ENCODE measurements at regions not wholly inside any gene's neighbourhood (a gene's known extent, or its start where the extent isn't known, plus 50 kb on each side); places are given as distances from the start of the nearest gene placed in this dataset.

DNA sequence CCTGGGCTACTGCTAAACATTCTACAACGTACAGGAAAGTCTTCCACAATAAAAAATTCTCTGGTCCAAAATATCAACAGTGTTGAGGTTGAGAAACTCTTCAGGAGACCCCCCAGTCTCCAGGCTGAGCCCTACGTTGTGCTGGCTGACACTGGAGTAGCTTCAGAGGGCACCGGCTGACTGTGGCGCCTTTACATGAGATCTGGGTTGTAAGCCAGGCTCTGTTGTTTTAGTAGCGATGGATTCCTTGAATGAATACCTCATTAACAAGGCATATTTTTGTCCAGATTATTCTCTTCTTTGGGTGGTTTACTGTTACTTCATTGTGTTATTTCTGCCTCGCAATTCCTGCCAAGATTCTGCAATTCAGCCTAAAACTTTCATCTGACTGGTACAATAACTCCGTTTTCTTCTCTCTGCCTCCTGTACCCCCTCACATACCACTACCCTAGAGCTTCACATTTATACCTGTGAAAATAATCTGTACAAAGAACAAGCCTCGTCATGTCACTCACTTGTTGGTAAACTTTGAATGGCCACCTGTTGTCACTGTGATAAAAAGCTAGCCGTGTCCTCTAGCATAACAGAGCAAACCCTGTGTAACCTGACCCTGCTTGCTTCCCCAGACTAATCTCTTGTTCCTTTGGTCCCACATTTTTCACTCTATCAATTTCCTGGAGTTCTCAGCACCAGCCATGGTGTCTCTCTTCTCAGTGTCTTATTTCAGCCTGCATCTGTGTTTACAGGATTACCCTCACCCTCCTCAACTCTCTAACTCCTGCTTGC lies 1476.1 kb upstream of the TENM3 start:
- no peak for ATAC-seq
- no peak overlapping the region for H3K4me3 ChIP-seq
- ChIA-PET POLR2A (no interaction called here), SMC1A (ENCODE audit: uncharacterized antibody, unreplicated experiment) (no interaction called here), RAD21 (ENCODE audit: unreplicated experiment) (no interaction called here), CTCF (interaction anchor here (0.9 kb wide), 1 partner anchor 102 kb away, joined by 3 read pairs; no protein-coding TSS in a partner anchor)
- WGBS (ENCODE audit: insufficient coverage, insufficient replicate concordance, low lambda C conversion rate, missing lambda C conversion rate) = 20% methylated on average over 9 of the region's 9 CpGs
- no peak overlapping the region for H2AFZ ChIP-seq (ENCODE audit: control insufficient read depth, low read depth, low read length)
- no peak overlapping the region for H3K4me2 ChIP-seq (ENCODE audit: control insufficient read depth, insufficient read depth)
- no peak for DNase-seq (ENCODE audit: low read depth, low spot score)
- H3K27ac ChIP-seq (ENCODE audit: control insufficient read depth, insufficient read depth) = no peak overlapping the region
- in situ Hi-C loops (cut with MboI) (no loop called here), intact Hi-C loops (cut with micrococcal nuclease; ENCODE audit: unreplicated experiment) (no loop called here)
- BruUV-seq (replicated peaks) = no TSS peak
- FAIRE-seq = no peak
- H3K9ac ChIP-seq (ENCODE audit: control insufficient read depth, insufficient read depth, low read length) = no peak overlapping the region
- no peaks in the 10 kb centered on the region for H3K79me2 ChIP-seq (ENCODE audit: control insufficient read depth, insufficient read depth, low read length)
- no peaks in the 10 kb centered on the region for H3K27me3 ChIP-seq (replicated peaks in 1 of 2; ENCODE audit: control insufficient read depth in 2 of 2, insufficient read depth in 2 of 2, low read length in 1 of 2)
- no peaks in the 10 kb centered on the region for H3K4me1 ChIP-seq (ENCODE audit: control insufficient read depth, insufficient read depth, low read length)
- H3K36me3 ChIP-seq (ENCODE audit: control insufficient read depth in 2 of 2, insufficient read depth in 2 of 2, low read length in 1 of 2) = no peaks in the 10 kb centered on the region
- H4K20me1 ChIP-seq (ENCODE audit: control insufficient read depth, insufficient read depth) = no peaks in the 10 kb centered on the region
- no peaks in the 10 kb centered on the region for H3K9me3 ChIP-seq (replicated peaks; ENCODE audit: control insufficient read depth, insufficient read depth, low read length)
- TF ChIP-seq MEF2A (IDR thresholded peaks at IDR 0.05; ENCODE audit: insufficient read depth, low read depth, low read length) (no peak), YY1 (IDR thresholded peaks at IDR 0.05; ENCODE audit: low read depth, low read length) (no peak), EGR1 (IDR thresholded peaks at IDR 0.05; ENCODE audit: borderline replicate concordance in 1 of 2, low read depth in 2 of 2, low read length in 2 of 2) (no peak), ETV6 (conservative IDR thresholded peaks at IDR 0.05 in 1 of 2, IDR thresholded peaks at IDR 0.05 in 1 of 2; ENCODE audit: borderline replicate concordance in 1 of 2, low read depth in 1 of 2) (no peak), KAT2A (conservative IDR thresholded peaks at IDR 0.05; ENCODE audit: control insufficient read depth, low read depth, low read length) (no peak)
- TF ChIP-seq, protein P1, sequence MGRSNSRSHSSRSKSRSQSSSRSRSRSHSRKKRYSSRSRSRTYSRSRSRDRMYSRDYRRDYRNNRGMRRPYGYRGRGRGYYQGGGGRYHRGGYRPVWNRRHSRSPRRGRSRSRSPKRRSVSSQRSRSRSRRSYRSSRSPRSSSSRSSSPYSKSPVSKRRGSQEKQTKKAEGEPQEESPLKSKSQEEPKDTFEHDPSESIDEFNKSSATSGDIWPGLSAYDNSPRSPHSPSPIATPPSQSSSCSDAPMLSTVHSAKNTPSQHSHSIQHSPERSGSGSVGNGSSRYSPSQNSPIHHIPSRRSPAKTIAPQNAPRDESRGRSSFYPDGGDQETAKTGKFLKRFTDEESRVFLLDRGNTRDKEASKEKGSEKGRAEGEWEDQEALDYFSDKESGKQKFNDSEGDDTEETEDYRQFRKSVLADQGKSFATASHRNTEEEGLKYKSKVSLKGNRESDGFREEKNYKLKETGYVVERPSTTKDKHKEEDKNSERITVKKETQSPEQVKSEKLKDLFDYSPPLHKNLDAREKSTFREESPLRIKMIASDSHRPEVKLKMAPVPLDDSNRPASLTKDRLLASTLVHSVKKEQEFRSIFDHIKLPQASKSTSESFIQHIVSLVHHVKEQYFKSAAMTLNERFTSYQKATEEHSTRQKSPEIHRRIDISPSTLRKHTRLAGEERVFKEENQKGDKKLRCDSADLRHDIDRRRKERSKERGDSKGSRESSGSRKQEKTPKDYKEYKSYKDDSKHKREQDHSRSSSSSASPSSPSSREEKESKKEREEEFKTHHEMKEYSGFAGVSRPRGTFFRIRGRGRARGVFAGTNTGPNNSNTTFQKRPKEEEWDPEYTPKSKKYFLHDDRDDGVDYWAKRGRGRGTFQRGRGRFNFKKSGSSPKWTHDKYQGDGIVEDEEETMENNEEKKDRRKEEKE (IDR thresholded peaks at IDR 0.05) = no peak

All from GM12878 (cell line).